Ishikawa (cell line): ENCODE measurements at regions not wholly inside any gene's neighbourhood (a gene's known extent, or its start where the extent isn't known, plus 50 kb on each side); places are given as distances from the start of the nearest gene placed in this dataset.

Experiments used
- CEBPB ChIP-seq: IDR thresholded peaks from 2 replicates; pipeline ENCODE4 v1.6.1; 2012
- CREB1 ChIP-seq: IDR thresholded peaks from 2 replicates; pipeline ENCODE4 v1.6.1; 2012; ENCODE audit warnings: low read depth
- EGR1 ChIP-seq: IDR thresholded peaks from 2 replicates; pipeline ENCODE4 v1.6.1; 2012
- EP300 ChIP-seq: IDR thresholded peaks from 2 replicates; pipeline ENCODE4 v1.6.1; 2012; ENCODE audit warnings: borderline replicate concordance
- FOXM1 ChIP-seq: IDR thresholded peaks from 2 replicates; pipeline ENCODE4 v1.6.1; 2012; ENCODE audit warnings: low read depth, borderline replicate concordance
- NFIC ChIP-seq: IDR thresholded peaks from 2 replicates; pipeline ENCODE4 v1.6.1; 2012
- RAD21 ChIP-seq: IDR thresholded peaks from 2 replicates; pipeline ENCODE4 v1.6.1; 2012; ENCODE audit warnings: low read depth
- REST ChIP-seq: IDR thresholded peaks from 2 replicates; pipeline ENCODE4 v1.6.1; 2012; ENCODE audit warnings: low read depth, mild to moderate bottlenecking
- TAF1 ChIP-seq: IDR thresholded peaks from 2 replicates; pipeline ENCODE4 v1.6.1; 2012; ENCODE audit warnings: low read depth, mild to moderate bottlenecking
- TCF12 ChIP-seq: IDR thresholded peaks from 2 replicates; pipeline ENCODE4 v1.6.1; 2012; ENCODE audit warnings: low read depth
- TEAD4 ChIP-seq: IDR thresholded peaks from 2 replicates; pipeline ENCODE4 v1.6.1; 2012
- YY1 ChIP-seq: IDR thresholded peaks from 2 replicates; pipeline ENCODE4 v1.6.1; 2012; ENCODE audit warnings: low read depth
- ZBTB7A ChIP-seq: IDR thresholded peaks from 2 replicates; pipeline ENCODE4 v1.6.1; 2012; ENCODE audit warnings: low read depth
- TF ChIP-seq, protein P1 (sequence below): IDR thresholded peaks from 2 replicates; pipeline ENCODE4 v1.6.1; 2012
- TF ChIP-seq, protein P2 (sequence below): IDR thresholded peaks from 2 replicates; pipeline ENCODE4 v1.6.1; 2012

- no peak for TF ChIP-seq YY1
- TF ChIP-seq TCF12, result no peak
- TF ChIP-seq, protein P1, sequence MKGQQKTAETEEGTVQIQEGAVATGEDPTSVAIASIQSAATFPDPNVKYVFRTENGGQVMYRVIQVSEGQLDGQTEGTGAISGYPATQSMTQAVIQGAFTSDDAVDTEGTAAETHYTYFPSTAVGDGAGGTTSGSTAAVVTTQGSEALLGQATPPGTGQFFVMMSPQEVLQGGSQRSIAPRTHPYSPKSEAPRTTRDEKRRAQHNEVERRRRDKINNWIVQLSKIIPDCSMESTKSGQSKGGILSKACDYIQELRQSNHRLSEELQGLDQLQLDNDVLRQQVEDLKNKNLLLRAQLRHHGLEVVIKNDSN, result no peak
- TF ChIP-seq REST, result no peak
- TF ChIP-seq TAF1, result no peak
- no peak for TF ChIP-seq EGR1
- TF ChIP-seq ZBTB7A, result no peak
- no peak for TF ChIP-seq NFIC
- TF ChIP-seq, protein P2, sequence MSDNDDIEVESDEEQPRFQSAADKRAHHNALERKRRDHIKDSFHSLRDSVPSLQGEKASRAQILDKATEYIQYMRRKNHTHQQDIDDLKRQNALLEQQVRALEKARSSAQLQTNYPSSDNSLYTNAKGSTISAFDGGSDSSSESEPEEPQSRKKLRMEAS, result no peak
- TF ChIP-seq EP300, result no peak
- TF ChIP-seq RAD21, result no peak
- TF ChIP-seq CREB1, result no peak
- no peak for TF ChIP-seq TEAD4
- TF ChIP-seq CEBPB, result no peak
- TF ChIP-seq FOXM1, result no peak
These were observed 124.4 kb upstream of the HCRTR2 start for GRCh38 chr6:55049866-55050265.

DNA sequence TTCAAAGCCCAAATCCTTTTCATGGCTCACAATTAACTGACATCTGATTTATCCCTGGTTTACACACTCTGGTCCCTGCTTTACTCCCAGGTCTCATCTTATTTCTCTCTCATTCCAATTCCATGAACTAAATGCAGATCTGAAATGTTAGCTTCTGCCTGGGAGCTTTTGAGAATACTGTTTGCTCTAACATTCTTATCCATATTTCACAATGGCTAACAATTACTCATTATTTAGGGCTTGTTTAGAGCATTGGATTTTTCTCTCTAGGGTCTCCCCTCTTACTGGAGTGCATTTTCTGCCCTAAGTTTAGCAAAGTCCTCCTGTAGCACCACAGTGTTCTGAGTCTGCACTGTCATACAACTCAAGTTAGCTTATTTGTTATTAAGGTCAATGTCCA lies 121.5 kb upstream of the HCRTR2 start:
- TF ChIP-seq TAF1, result no peak
- no peak for TF ChIP-seq CEBPB
- no peak for TF ChIP-seq FOXM1
- no peak for TF ChIP-seq ZBTB7A

DNA sequence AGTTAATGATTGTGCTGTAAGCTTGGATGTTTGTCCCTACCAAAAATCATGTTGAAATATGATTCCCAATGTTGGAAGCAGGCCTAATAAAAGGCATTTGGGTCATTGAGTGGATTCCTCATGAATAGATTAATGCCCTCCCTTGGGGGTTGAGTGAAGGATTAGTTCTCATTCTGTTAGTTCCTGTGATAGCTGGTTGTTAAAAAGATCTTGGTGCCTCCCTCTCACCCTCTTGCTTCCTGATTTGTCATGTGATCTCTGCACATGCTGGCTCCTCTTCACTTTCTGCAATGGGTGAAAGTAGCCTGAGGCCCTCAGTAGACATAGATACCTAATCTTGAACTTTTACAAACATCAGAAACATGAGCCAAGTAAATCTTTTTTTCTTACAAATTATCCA lies 115.6 kb upstream of the HCRTR2 start:
- TF ChIP-seq CREB1, result no peak
- TF ChIP-seq FOXM1, result no peak
- TF ChIP-seq, protein P1, result no peak
- TF ChIP-seq ZBTB7A, result no peak
- TF ChIP-seq, protein P2, result no peak
- no peak for TF ChIP-seq EP300
- no peak for TF ChIP-seq RAD21
- no peak for TF ChIP-seq YY1
- no peak for TF ChIP-seq NFIC
- TF ChIP-seq CEBPB, result no peak
- no peak for TF ChIP-seq EGR1
- no peak for TF ChIP-seq TCF12
- no peak for TF ChIP-seq TEAD4
- no peak for TF ChIP-seq TAF1
- no peak for TF ChIP-seq REST

- TF ChIP-seq, protein P1, result no peak
- TF ChIP-seq, protein P2, result no peak
- TF ChIP-seq NFIC, result no peak
- no peak for TF ChIP-seq YY1
- no peak for TF ChIP-seq CEBPB
- no peak for TF ChIP-seq RAD21
- no peak for TF ChIP-seq TEAD4
- TF ChIP-seq REST, result no peak
- no peak for TF ChIP-seq FOXM1
- TF ChIP-seq EP300, result no peak
- no peak for TF ChIP-seq CREB1
- TF ChIP-seq TAF1, result no peak
- no peak for TF ChIP-seq ZBTB7A
- TF ChIP-seq EGR1, result no peak
These were observed 109.4 kb upstream of the HCRTR2 start for GRCh38 chr6:55064711-55065420.
